GM13976 (cell line): ENCODE measurements at regions not wholly inside any gene's neighbourhood (a gene's known extent, or its start where the extent isn't known, plus 50 kb on each side); places are given as distances from the start of the nearest gene placed in this dataset.
"Not testable (repeated sequence)": the region's sequence is repeated elsewhere in the genome, so short reads cannot be mapped to it uniquely, and the experiment has no call there.

ENCODE experiments used
- DNase-seq: peaks from one replicate; pipeline ENCODE4 v3.0.0; 2012; ENCODE audit warnings: low spot score
- CTCF ChIP-seq: IDR thresholded peaks from 2 replicates; pipeline ENCODE4 v1.5.1; 2012; ENCODE audit warnings: borderline replicate concordance, mild to moderate bottlenecking; ENCODE audit not compliant: insufficient read depth; ENCODE audit errors: extremely low read depth, missing control alignments, control extremely low read depth
- in situ Hi-C: fragments of 300-500 bp; cut with MboI; formaldehyde crosslinking; loops from one replicate; pipeline ENCODE4 v1.12.0; 2022; ENCODE audit warnings: low sequenced_read_pairs, mixed read lengths, inconsistent platforms; ENCODE audit not compliant: unreplicated experiment

GRCh38 chr3:145471976-145472375, 689.0 kb downstream of the PLOD2 start:
- in situ Hi-C loops, result no loop called here
- no peak for TF ChIP-seq CTCF
- DNase-seq, result no peak

GRCh38 chr3:145482735-145483134, 678.2 kb downstream of the PLOD2 start:
- in situ Hi-C loops, DNase-seq: not testable (repeated sequence)

GRCh38 chr3:145483992-145484391, 677.0 kb downstream of the PLOD2 start:
- no peak for TF ChIP-seq CTCF
- in situ Hi-C loops, result no loop called here

GRCh38 chr3:145489011-145489410, 672.0 kb downstream of the PLOD2 start:
- no peak for DNase-seq
- no peak for TF ChIP-seq CTCF
- in situ Hi-C loops, result no loop called here

More at GRCh38 chr3:145483992-145484391, 677.0 kb downstream of the PLOD2 start:
- DNase-seq, result no peak

- DNase-seq, result no peak
- in situ Hi-C loops, result no loop called here
- no peak for TF ChIP-seq CTCF
These were observed 670.6 kb downstream of the PLOD2 start for GRCh38 chr3:145490088-145491048.

GRCh38 chr3:145492456-145492855, 668.5 kb downstream of the PLOD2 start:
- no peak for TF ChIP-seq CTCF
- DNase-seq, result no peak
- in situ Hi-C loops, result no loop called here

GRCh38 chr3:145517416-145517815, 643.6 kb downstream of the PLOD2 start:
- DNase-seq, in situ Hi-C loops: not testable (repeated sequence)

- DNase-seq, result no peak
- in situ Hi-C loops, result no loop called here
- no peak for TF ChIP-seq CTCF
These were observed 642.3 kb downstream of the PLOD2 start for GRCh38 chr3:145518639-145519038.
